Duodenal mucosa (tissue), 2 donors: ENCODE measurements at regions not wholly inside any gene's neighbourhood (a gene's known extent, or its start where the extent isn't known, plus 50 kb on each side); places are given as distances from the start of the nearest gene placed in this dataset.
"Not testable (repeated sequence)": the region's sequence is repeated elsewhere in the genome, so short reads cannot be mapped to it uniquely, and the experiment has no call there.

Source experiments
- H3K27ac ChIP-seq: one replicate; pipeline ENCODE4 v1.7.0; 2013; ENCODE audit warnings: low read depth, low read length
- H3K27me3 ChIP-seq, 2 donors: one replicate each; pipeline ENCODE4 v1.7.0; 2013; ENCODE audit warnings: low read length in 2 of 2, control low read depth in 1 of 2; ENCODE audit not compliant: insufficient read depth in 2 of 2, control insufficient read depth in 1 of 2
- H3K36me3 ChIP-seq, 2 donors: one replicate each; pipeline ENCODE4 v1.7.0; 2013; ENCODE audit warnings: low read length in 2 of 2, control low read depth in 1 of 2; ENCODE audit not compliant: insufficient read depth in 2 of 2, control insufficient read depth in 1 of 2
- H3K4me1 ChIP-seq, 2 donors: one replicate each; pipeline ENCODE4 v1.7.0; 2013; ENCODE audit warnings: low read length in 2 of 2, control low read depth in 1 of 2; ENCODE audit not compliant: insufficient read depth in 2 of 2, control insufficient read depth in 1 of 2
- H3K4me3 ChIP-seq, 2 donors: one replicate each; pipeline ENCODE4 v1.7.0; 2013; ENCODE audit warnings: low read length in 2 of 2, low read depth in 1 of 2
- H3K9ac ChIP-seq, 2 donors: one replicate each; pipeline ENCODE4 v1.7.0; 2013; ENCODE audit warnings: low read length in 2 of 2, low read depth in 1 of 2
- H3K9me3 ChIP-seq, 2 donors: one replicate each; pipeline ENCODE4 v1.7.0; 2013; ENCODE audit warnings: low read length in 2 of 2, control low read depth in 1 of 2; ENCODE audit not compliant: control insufficient read depth in 1 of 2

GRCh38 chrX:40383360-40383759 lies 197.4 kb upstream of the ATP6AP2 start:
- Histone ChIP-seq H3K27me3 (no peaks in the 10 kb centered on the region), H3K9me3 (no peaks in the 10 kb centered on the region), H3K4me3 (no peak overlapping the region), H3K9ac (no peak overlapping the region), H3K36me3 (no peaks in the 10 kb centered on the region), H3K27ac (no peak overlapping the region), H3K4me1 (no peaks in the 10 kb centered on the region)

GRCh38 chrX:40380655-40381488 lies 199.9 kb upstream of the ATP6AP2 start:
- Histone ChIP-seq H3K9ac (no peak overlapping the region), H3K4me1 (no peaks in the 10 kb centered on the region), H3K9me3 (no peaks in the 10 kb centered on the region), H3K27ac (no peak overlapping the region), H3K36me3 (no peaks in the 10 kb centered on the region), H3K27me3 (no peaks in the 10 kb centered on the region), H3K4me3 (no peak overlapping the region)

DNA sequence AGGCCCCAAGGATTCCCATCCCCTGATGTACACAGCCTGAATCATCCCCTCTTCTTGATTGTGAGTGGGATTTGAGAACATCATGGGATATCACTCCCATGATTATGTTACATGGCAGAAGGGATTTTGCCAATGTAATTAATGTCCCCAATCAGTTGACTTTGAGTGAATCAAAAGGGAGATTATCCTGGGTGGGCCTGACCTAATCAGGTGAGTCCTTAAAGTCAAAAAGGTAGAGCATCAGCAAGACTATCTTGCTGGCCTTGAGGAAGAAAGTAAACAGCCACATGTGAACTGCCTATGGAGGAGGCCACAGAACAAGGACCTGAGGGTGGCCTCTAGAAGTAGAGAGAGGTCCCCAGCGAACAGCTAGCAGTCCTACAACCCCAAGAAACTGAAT lies 203.1 kb upstream of the ATP6AP2 start:
- Histone ChIP-seq H3K27ac (no peak overlapping the region), H3K9ac (no peak overlapping the region), H3K36me3 (no peaks in the 10 kb centered on the region), H3K27me3 (no peaks in the 10 kb centered on the region), H3K4me3 (no peak overlapping the region), H3K9me3 (no peaks in the 10 kb centered on the region), H3K4me1 (no peaks in the 10 kb centered on the region)

- Histone ChIP-seq H3K4me3 (no peak overlapping the region), H3K4me1 (no peaks in the 10 kb centered on the region), H3K9ac (no peak overlapping the region), H3K27ac (no peak overlapping the region), H3K27me3 (no peaks in the 10 kb centered on the region), H3K9me3 (no peaks in the 10 kb centered on the region), H3K36me3 (no peaks in the 10 kb centered on the region)
Measured at GRCh38 chrX:40374486-40374885, 206.3 kb upstream of the ATP6AP2 start.

DNA sequence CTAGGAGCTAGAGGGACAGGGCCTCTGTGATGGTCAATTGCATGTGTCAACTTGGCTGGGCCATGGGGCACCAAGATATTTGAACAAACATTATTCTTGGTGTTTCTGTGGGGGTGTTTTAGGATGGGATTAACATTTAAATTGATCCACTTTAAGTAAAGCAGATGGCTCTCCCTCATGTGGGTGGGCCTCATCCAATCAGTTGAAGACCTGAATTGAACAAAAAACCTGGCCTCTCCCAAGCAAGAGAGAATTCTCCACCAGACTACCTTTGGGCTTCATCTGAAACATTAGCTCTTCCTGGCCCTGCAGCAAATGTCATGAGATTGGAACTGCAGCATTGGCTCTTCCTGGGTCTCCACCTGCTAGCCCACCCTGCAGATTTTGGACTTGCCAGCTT lies 207.1 kb upstream of the ATP6AP2 start:
- Histone ChIP-seq H3K4me3 (no peak overlapping the region), H3K36me3 (no peaks in the 10 kb centered on the region), H3K27me3 (no peaks in the 10 kb centered on the region), H3K9me3 (no peaks in the 10 kb centered on the region), H3K4me1 (no peaks in the 10 kb centered on the region), H3K27ac (no peak overlapping the region), H3K9ac (no peak overlapping the region)

- H3K36me3 ChIP-seq = no peaks in the 10 kb centered on the region
- H3K27me3 ChIP-seq = no peaks in the 10 kb centered on the region
- no peaks in the 10 kb centered on the region for H3K9me3 ChIP-seq
- H3K4me1 ChIP-seq = no peaks in the 10 kb centered on the region
- H3K4me3 ChIP-seq = no peak overlapping the region
- H3K27ac ChIP-seq = no peak overlapping the region
- no peak overlapping the region for H3K9ac ChIP-seq
Measured at GRCh38 chrX:40373025-40373424, 207.7 kb upstream of the ATP6AP2 start.

- Histone ChIP-seq H3K36me3 (no peaks in the 10 kb centered on the region), H3K27ac (no peak overlapping the region), H3K4me3 (no peak overlapping the region), H3K9ac (no peak overlapping the region), H3K27me3 (no peaks in the 10 kb centered on the region), H3K9me3 (no peaks in the 10 kb centered on the region), H3K4me1 (no peaks in the 10 kb centered on the region)
Measured at GRCh38 chrX:40371376-40371775, 209.4 kb upstream of the ATP6AP2 start.

DNA sequence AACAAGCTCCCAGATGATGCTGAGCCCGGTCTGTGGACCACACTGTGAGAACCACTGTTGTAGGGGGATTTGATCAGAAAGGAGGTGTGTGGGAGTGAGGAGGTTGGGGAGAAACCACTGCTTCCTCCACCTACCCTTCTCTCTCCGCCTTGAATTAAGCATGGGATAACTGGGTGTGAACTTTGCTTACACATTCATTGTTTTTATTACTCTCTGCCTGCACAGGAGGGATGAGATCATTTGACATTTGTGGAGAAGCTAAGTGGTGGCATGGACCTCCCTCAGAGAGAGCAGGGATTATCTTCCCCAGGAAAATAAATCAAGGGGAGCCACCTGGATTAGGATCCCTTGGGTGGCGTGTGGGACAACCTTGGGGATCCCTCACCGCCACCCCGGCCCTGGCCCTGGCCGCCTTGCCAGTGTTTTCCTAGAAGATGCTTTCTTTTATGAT lies 212.1 kb upstream of the ATP6AP2 start:
- Histone ChIP-seq H3K36me3 (no peaks in the 10 kb centered on the region), H3K4me3 (no peak overlapping the region), H3K9ac (no peak overlapping the region), H3K27me3 (no peaks in the 10 kb centered on the region), H3K9me3 (no peaks in the 10 kb centered on the region), H3K27ac (no peak overlapping the region), H3K4me1 (no peaks in the 10 kb centered on the region)

- no peaks in the 10 kb centered on the region for H3K27me3 ChIP-seq
- H3K9ac ChIP-seq = no peak overlapping the region
Measured at GRCh38 chrX:40366661-40367060, 214.1 kb upstream of the ATP6AP2 start.

DNA sequence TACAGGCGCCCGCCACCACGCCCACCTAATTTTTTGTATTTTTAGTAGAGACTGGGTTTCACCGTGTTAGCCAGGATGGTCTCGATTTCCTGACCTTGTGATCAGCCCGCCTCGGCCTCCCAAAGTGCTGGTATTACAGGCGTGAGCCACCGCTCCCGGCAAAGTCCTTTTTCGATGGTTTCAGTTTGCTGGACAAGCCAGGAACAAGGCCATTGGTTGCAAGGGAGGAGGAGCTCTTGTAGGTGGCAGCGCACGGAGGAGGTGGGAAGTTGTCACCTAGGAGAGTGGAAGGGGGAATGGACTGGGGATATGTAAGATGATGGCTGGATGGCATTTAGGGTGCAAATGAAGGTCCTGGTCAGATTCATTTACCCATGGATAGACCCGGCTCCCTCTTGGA lies 218.5 kb upstream of the ATP6AP2 start:
- not testable (repeated sequence) for H3K36me3 ChIP-seq, H3K27me3 ChIP-seq, H3K4me3 ChIP-seq, H3K9me3 ChIP-seq, H3K4me1 ChIP-seq, H3K9ac ChIP-seq, H3K27ac ChIP-seq

More at GRCh38 chrX:40366661-40367060, 214.1 kb upstream of the ATP6AP2 start:
- Histone ChIP-seq H3K9me3 (no peaks in the 10 kb centered on the region), H3K27ac (no peak overlapping the region), H3K4me1 (no peaks in the 10 kb centered on the region), H3K4me3 (no peak overlapping the region), H3K36me3 (no peaks in the 10 kb centered on the region)
